ENCODE measurements at regions not wholly inside any gene's neighbourhood (a gene's known extent, or its start where the extent isn't known, plus 50 kb on each side); places are given as distances from the start of the nearest gene placed in this dataset.

GRCh38 chr1:177838907-177839485 is 130.9 kb downstream of the SEC16B start:
- no peak for DNase-seq

GRCh38 chr1:177833631-177834030 is 136.2 kb downstream of the SEC16B start:
- DNase-seq, result no peak

DNA sequence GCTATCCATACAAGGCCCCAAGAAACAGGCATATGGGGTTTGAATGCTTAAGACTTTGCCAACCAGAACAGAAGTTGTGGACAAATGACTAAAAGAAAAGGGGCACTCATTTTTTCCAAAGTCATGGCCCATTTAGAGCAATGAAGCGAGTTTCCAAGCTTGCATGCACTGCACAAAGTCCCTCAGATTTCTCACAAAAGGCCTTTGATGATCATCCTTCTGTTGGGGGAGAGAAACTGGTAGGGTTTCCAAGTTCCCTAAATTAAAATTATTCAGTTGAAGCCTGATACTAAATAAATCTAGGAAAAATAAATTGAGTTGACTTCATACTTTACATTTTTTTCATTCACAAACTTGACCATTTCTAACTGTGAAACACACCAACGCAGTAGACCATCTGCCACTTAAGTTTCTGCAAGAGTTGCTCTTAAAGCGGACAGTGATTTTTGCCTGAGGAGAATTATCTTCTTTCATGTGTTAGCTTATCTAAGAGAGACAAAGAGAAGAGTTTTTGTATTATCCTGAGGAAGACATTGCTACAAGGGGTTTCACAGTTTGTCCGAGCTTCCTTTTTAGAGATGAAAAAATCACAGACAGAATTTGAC is 139.2 kb downstream of the SEC16B start:
- DNase-seq, result no peak

DNA sequence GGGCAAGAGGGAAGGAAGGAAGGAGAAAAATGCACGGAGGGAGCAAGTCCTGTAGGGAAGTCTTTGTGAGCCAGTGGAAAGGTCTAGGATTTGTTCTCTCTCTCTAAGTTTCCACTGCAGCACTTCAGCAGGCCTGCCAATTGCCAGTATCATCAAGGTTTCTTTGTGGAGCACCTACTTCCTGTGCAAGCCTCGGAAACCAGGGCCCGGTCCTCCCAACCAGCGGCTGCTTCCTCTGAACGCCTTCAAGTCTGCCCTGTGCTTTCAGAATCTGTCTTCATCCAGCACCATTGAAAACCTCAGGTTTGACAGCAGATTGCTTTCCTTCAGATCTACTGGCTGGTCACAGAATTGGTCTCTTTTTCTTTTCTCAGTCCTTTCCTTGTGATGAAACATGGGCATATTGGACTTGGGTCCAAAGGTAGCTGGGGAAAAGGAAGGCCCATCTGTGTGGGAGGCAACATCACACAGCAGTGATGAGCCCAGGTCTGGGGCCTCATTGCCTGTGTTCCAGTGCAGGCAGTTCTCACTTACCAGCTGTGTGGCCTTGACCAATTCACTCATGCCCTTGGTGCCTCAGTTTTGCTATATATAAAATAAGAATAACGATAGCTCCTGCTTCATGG is 144.5 kb downstream of the SEC16B start:
- no peak for DNase-seq

DNA sequence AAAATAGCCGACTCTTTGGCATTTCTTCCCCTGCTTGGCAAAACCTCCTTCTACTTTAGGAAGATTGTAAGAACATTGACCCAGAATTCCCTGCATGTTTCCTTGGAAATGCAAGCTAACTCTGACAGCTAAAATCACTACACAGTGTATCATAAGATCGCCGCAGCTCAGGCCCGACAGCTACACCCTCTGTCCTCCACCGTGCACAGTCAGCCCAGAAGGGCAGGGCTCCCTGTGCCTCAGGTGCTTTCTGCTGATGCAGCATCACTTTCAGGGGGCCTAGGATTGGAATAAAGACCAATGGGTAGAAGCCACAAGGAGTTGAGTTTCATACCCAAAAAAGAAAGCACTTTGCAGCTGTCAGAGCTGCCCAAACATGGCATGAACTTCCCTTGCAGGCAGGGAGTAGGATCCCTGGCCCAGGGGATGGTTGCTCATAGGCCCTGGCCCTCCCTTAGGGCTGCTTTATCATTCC is 145.3 kb downstream of the SEC16B start:
- DNase-seq, result no peak

DNA sequence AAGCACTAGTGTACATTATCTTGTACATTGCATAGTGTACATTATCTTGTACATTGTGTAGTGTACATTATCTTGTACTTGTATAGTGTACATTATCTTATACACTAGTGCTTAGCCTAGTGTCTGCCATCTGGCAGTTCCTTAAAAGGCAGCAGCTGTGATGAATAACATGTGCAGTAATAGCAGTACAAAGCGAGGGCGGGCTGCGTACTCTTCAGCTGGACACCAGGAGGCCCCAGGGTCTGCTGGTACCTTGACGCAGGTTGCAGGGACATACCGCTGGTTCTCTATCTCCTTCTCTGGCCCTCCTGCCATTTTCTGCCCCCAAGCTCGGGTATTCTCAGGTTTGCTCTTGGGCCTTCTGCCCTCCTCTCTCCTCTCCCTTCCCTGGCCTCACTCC is 149.6 kb downstream of the SEC16B start:
- no peak for DNase-seq

- no peak for DNase-seq
Observed at GRCh38 chr1:177817937-177818875, 151.7 kb downstream of the SEC16B start.

DNA sequence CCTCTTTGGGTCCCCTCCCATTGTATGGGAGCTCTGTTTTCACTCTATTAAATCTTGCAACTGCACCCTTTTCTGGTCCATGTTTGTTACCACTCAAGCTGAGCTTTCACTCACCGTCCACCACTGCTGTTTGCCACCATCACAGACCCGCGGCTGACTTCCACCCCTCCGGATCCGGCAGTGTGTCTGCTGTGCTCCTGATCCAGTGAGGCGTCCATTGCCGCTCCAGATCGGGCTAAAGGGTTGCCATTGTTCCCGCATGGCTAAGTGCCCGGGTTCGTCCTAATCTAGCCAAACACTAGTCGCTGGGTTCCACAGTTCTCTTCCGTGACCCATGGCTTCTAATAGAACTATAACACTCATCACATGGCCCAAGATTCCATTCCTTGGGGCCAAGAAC is 157.2 kb downstream of the SEC16B start:
- DNase-seq, result no peak

DNA sequence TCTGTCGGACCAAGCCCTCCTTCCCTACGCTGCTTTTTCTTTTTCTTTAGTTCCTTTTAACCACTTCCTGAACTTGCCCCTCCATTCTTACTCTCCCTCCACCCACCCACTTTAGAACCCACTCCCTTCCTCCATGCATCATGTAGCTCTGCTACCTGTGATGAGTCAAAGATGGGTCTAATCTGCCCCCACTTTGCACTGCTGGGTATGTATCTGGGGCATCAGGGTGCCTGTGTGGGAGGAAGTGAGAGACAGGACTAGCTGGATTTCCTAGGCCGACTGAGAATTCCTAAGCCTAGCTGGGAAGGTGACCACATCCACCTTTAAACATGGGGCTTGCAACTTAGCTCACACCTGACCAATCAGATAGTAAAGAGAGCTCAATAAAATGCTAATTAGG is 157.7 kb downstream of the SEC16B start:
- DNase-seq, result no peak

DNA sequence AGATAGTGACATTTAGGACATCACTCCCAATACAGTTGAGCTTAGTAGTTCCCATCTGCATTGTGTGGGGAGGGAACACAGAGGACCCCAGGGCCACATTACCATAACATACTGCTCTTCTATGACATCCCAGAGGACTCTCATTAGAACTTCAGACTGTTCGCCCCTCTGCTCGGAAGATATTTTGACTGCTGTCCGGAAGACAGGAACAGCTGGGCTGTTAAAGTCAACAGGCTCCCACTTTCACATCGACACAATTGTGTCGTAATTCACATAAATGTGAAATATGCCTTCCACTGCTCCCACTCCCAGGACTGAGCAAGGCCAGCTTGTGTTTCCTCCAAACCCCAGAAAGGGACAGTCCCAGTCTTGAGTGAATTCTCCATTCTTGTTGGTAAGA is 158.4 kb downstream of the SEC16B start:
- no peak for DNase-seq

GRCh38 chr1:177809819-177810218 is 160.0 kb downstream of the SEC16B start:
- DNase-seq, result no peak

- DNase-seq, result no peak
Observed at GRCh38 chr1:177802304-177802703, 167.6 kb downstream of the SEC16B start.

GRCh38 chr1:177801790-177802189 is 168.1 kb downstream of the SEC16B start:
- no peak for DNase-seq

GRCh38 chr1:177800400-177801088 is 169.3 kb downstream of the SEC16B start:
- no peak for DNase-seq

- DNase-seq, result no peak
Observed at GRCh38 chr1:177799746-177800145, 170.1 kb downstream of the SEC16B start.

DNA sequence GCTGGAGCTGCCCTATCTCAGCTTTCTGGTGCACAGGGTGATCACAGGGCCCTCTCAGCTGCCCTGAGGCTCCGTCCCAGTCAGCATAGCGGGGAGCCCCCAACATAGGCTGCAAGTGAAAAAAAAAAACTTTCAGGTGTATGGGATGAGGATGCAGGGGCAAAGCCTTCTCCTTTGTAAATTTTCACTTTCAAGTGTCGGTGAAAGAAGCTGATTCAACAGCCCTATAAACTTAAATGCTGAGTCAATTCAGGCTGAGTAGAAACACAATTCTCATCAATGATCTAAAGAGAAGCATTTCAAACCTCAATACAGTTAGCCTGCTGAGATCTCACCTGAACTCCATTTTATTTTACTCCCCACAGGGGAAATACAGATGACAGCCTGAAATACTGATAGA is 171.2 kb downstream of the SEC16B start:
- DNase-seq, result no peak

GRCh38 chr1:177796561-177796960 is 173.3 kb downstream of the SEC16B start:
- no peak for DNase-seq

DNA sequence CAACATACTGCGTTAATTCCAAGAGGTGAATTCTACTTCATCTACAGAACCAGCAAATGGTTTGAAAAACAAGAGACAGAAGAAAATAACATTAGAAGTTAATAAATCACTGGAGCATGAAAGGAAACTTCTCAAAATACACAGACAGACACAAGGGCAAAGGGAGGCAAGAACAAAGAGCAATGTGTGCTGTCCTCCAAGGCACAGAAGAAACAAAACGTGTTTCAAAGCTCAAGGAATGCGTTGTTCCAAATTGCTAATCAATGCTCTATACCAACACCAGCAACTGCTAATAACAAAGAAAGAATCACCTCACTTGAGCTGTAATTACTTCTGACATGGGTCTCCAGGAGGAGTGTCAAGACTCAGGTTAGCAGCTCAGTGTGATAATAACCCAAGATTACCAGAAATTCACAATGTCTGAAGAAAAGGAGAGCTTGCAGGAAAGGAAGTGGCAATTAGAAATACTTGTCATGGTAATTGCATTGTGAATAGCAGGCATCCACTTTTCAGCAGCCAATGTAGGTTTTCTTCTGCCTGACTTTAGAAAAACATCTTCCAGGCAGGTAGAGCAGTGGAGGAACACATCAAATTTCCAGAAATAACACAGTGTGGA is 175.4 kb downstream of the SEC16B start:
- DNase-seq, result no peak

GRCh38 chr1:177793900-177794299 is 176.0 kb downstream of the SEC16B start:
- no peak for DNase-seq

- DNase-seq, result no peak
Observed at GRCh38 chr1:177790566-177790965, 179.3 kb downstream of the SEC16B start.

GRCh38 chr1:177789956-177790355 is 179.9 kb downstream of the SEC16B start:
- no peak for DNase-seq

DNA sequence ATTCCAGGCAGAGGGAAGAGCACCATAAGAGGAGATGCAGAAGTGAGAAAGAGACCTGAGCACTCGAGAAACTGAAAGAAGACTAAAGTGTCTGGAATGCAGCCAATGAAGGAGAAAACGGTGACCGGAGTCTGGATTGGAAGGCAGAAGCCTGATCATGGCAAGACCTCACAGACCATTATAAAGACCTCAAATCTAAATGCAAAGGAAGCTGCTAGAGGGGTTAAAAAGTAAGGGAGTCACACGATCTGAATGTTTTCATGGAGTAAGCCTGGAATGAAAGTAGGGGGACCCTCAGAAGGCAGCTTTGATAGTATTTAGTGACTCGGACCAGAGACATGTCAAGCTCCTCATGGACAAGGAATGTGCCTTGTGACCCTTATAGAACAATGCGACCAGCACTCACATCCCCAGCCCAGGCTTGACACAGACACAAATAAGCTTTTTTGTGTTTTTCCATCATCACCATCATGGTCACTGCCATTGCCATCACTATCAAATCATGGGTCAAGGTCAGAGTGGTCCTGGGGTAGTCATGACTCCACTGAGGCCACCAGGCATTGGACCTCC is 183.6 kb downstream of the SEC16B start:
- DNase-seq, result no peak

Measured in NCI-H1048 (cell line).